Ovary (tissue), 7 donors: ENCODE measurements at regions not wholly inside any gene's neighbourhood (a gene's known extent, or its start where the extent isn't known, plus 50 kb on each side); places are given as distances from the start of the nearest gene placed in this dataset.

ENCODE experiments used
- DNase-seq, 5 donors: peaks; one replicate each; pipeline ENCODE4 v3.0.0-alpha.2; 2019 to 2020
- H3K27ac ChIP-seq, 2 donors: fragments of 200-600 bp; one replicate each; pipeline versions ENCODE4 v1.5.1 to v1.8.0; 2019 to 2022
- H3K27me3 ChIP-seq: fragments of 200-600 bp; one replicate; pipeline ENCODE4 v1.8.0; 2022
- H3K36me3 ChIP-seq: fragments of 200-600 bp; sonication (generic); one replicate; pipeline ENCODE4 v1.5.1; 2019
- H3K4me1 ChIP-seq: one replicate; pipeline ENCODE4 v1.8.1; 2013; ENCODE audit warnings: mild to moderate bottlenecking, moderate library complexity; ENCODE audit not compliant: insufficient read depth
- H3K4me3 ChIP-seq: fragments of 200-600 bp; sonication (generic); one replicate; pipeline ENCODE4 v1.5.1; 2017
- H3K9me3 ChIP-seq, 2 donors: fragments of 200-600 bp in 1 of 2; sonication (generic) in 1 of 2; one replicate each; pipeline versions ENCODE4 v1.5.1 to v1.8.1; 2013 to 2019; ENCODE audit warnings: mild to moderate bottlenecking in 1 of 2, moderate library complexity in 1 of 2
- EP300 ChIP-seq: sonication (generic); formaldehyde crosslinking; IDR thresholded peaks from one replicate; pipeline ENCODE4 v1.6.1; 2017; ENCODE audit warnings: antibody characterized with exemption
- POLR2A ChIP-seq: fragments of 450-650 bp; IDR thresholded peaks from one replicate; pipeline ENCODE4 v1.6.1; 2017; ENCODE audit warnings: antibody characterized with exemption, mild to moderate bottlenecking, moderate library complexity
- WGBS, 3 donors: extraction: QIAGEN DNeasy Blood & Tissue Kit in 1 of 3; methylation state at CpG; one replicate each; pipeline versions ENCODE4 v1.1.5 to v1.1.7; 2013 to 2017; 5-methylcytosine and 5-hydroxymethylcytosine counted together
- intact Hi-C, 4 donors: fragments of 100-400 bp; cut with DNase I; formaldehyde crosslinking; loops; one replicate each; pipeline versions ENCODE4 v1.11.0 to v1.15.1; 2022 to 2023
- TF ChIP-seq, protein P1 (sequence below), 3 donors: fragments of 450-650 bp in 2 of 3; fragments of 200-600 bp in 1 of 3; IDR thresholded peaks; one replicate each; pipeline versions ENCODE4 v1.5.1 to v1.8.0; 2016 to 2022; ENCODE audit warnings: antibody characterized with exemption in 3 of 3, mild to moderate bottlenecking in 1 of 3
- donor health status: DM: no; HTN: no; CAD: no; lungs with moderate emphysema.
- donor health status: DM: no; HTN: no; CAD: no.
- donor health status: Bipolar disorder and iron deficiency.
- donor health status: DM: no; HTN: no; CAD: no.
- donor health status: DM: yes; HTN: yes; CAD: no.

DNA sequence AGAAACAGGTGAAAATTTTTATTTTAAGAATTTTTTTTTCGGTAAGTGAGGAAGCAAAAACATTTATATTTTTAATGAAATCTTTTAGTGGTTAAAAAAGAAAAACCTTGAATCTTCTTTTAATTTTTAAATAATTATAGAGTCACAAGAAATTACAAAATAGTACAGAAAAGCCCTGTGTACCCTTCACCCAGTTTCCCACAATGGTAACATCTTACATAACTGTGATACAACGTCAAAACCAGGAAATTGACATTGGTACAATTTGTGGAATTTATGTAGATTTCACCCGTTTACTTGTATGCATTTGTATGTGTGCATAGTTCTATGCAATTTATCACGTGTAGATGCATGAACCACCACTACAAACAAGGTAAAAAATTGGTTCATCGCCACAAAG, 285.9 kb downstream of the MTX2 start:
- Histone ChIP-seq H3K4me3 (no peak overlapping the region), H3K27me3 (no peaks in the 10 kb centered on the region), H3K27ac (no peak overlapping the region), H3K36me3 (no peaks in the 10 kb centered on the region), H3K9me3 (no peaks in the 10 kb centered on the region), H3K4me1 (peaks cover 5% of the 10 kb centered on the region)
- no peak for TF ChIP-seq EP300
- WGBS, 3 donors, result 80 to 85% (median 83%) methylated on average over 5 of the region's 5 CpGs
- no peak for DNase-seq
- intact Hi-C loops, result loop anchor here in 3 of 4 donors (2.0 to 10.0 kb wide), 4 partner anchors 100 to 428 kb away; partner anchors contain the start of gene HOXD8 (in 1 of the 3)

DNA sequence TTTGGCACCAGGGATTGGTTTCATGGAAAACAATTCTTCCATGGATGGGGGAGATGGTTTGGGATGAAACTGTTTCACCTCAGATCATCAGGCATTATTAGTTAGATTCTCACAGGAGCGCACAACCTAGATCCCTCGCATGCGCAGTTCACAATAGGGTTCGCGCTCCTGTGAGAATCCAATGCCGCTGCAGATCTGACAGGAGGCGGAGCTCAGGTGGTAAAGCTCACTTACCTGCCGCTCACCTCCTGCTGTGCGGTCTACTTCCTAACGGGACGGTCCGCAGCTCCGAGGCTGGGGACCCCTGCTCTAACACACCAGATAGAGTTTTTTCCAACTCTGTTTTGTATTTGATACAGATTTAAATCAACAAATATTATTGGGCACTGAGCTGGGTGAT, 286.5 kb downstream of the MTX2 start:
- H3K27me3 ChIP-seq, result no peaks in the 10 kb centered on the region
- 92 to 94% (median 92%) methylated on average over 13 of the region's 13 CpGs for WGBS, 3 donors
- H3K4me3 ChIP-seq, result no peak overlapping the region
- TF ChIP-seq POLR2A (no peak), EP300 (no peak)
- TF ChIP-seq, protein P1, sequence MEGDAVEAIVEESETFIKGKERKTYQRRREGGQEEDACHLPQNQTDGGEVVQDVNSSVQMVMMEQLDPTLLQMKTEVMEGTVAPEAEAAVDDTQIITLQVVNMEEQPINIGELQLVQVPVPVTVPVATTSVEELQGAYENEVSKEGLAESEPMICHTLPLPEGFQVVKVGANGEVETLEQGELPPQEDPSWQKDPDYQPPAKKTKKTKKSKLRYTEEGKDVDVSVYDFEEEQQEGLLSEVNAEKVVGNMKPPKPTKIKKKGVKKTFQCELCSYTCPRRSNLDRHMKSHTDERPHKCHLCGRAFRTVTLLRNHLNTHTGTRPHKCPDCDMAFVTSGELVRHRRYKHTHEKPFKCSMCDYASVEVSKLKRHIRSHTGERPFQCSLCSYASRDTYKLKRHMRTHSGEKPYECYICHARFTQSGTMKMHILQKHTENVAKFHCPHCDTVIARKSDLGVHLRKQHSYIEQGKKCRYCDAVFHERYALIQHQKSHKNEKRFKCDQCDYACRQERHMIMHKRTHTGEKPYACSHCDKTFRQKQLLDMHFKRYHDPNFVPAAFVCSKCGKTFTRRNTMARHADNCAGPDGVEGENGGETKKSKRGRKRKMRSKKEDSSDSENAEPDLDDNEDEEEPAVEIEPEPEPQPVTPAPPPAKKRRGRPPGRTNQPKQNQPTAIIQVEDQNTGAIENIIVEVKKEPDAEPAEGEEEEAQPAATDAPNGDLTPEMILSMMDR (IDR thresholded peaks at IDR 0.05), result no peak
- no peaks in the 10 kb centered on the region for H3K36me3 ChIP-seq
- no peak overlapping the region for H3K27ac ChIP-seq
- H3K4me1 ChIP-seq, result peaks cover 5% of the 10 kb centered on the region
- intact Hi-C loops, result loop anchor here in 3 of 4 donors (2.0 to 10.0 kb wide), 4 partner anchors 101 to 428 kb away; partner anchors contain the start of gene HOXD8 (in 1 of the 3)
- H3K9me3 ChIP-seq, result no peaks in the 10 kb centered on the region
- no peak for DNase-seq

DNA sequence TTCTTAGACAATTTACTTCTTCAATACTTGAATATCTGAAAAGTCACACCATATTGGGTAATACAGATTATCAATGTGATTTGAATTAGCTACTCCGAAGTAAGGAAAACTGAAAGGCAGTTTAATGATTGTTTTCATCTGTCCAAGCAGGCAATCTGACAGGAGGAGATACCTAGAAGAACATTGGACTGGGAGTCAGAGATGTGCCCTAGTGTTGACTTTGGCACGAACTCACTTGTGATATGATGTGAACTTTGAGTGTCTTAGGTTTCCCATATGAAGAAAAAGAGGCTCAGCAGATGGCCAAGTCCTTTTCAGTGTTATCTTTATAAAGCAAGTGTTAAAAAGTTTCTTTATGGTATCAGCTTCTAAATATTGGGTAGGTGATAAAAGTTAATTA, 287.1 kb downstream of the MTX2 start:
- no peak for DNase-seq
- Histone ChIP-seq H3K9me3 (no peaks in the 10 kb centered on the region), H3K4me1 (peaks cover 5% of the 10 kb centered on the region), H3K27ac (no peak overlapping the region), H3K36me3 (no peaks in the 10 kb centered on the region), H3K4me3 (no peak overlapping the region), H3K27me3 (no peaks in the 10 kb centered on the region)
- 46 to 74% (median 62%) methylated on average over 2 of the region's 2 CpGs for WGBS, 3 donors
- intact Hi-C loops, result loop anchor here in 3 of 4 donors (5.0 to 10.0 kb wide), 3 partner anchors 102 to 429 kb away; partner anchors contain the start of gene HOXD8 (in 1 of the 3)
- TF ChIP-seq, protein P1 (IDR thresholded peaks at IDR 0.05), result no peak
- TF ChIP-seq EP300, result no peak
- TF ChIP-seq POLR2A, result no peak

DNA sequence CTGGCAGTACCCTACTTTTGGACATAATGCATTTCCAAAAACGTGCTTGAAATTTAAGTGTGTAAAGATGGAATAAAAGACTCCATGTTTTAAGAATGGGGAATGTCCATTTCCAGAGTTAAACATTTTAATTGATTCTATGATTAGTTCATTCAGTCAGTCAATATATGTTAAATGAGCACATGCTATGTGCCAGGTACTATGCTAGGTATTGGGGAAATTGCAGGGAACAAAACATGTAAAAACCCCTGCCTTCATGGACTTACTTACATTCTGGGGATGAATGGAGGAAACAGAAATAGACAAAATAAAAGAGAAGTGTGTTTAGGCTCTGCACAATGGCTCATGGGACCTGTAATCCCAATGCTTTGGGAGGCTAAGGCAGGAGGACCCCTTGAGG, 288.6 kb downstream of the MTX2 start:
- intact Hi-C loops, result loop anchor here in 3 of 4 donors (5.0 to 10.0 kb wide), 3 partner anchors 103 to 431 kb away; partner anchors contain the start of gene HOXD8 (in 1 of the 3)
- DNase-seq, result no peak
- no peak overlapping the region for H3K27ac ChIP-seq
- H3K4me3 ChIP-seq, result no peak overlapping the region
- H3K4me1 ChIP-seq, result peaks cover 3% of the 10 kb centered on the region
- H3K36me3 ChIP-seq, result no peaks in the 10 kb centered on the region
- no peaks in the 10 kb centered on the region for H3K27me3 ChIP-seq
- TF ChIP-seq, protein P1 (IDR thresholded peaks at IDR 0.05), result no peak
- no peak for TF ChIP-seq EP300
- TF ChIP-seq POLR2A, result no peak
- 90 to 93% (median 90%) methylated on average over 1 of the region's 1 CpG for WGBS, 3 donors
- H3K9me3 ChIP-seq, result no peaks in the 10 kb centered on the region

DNA sequence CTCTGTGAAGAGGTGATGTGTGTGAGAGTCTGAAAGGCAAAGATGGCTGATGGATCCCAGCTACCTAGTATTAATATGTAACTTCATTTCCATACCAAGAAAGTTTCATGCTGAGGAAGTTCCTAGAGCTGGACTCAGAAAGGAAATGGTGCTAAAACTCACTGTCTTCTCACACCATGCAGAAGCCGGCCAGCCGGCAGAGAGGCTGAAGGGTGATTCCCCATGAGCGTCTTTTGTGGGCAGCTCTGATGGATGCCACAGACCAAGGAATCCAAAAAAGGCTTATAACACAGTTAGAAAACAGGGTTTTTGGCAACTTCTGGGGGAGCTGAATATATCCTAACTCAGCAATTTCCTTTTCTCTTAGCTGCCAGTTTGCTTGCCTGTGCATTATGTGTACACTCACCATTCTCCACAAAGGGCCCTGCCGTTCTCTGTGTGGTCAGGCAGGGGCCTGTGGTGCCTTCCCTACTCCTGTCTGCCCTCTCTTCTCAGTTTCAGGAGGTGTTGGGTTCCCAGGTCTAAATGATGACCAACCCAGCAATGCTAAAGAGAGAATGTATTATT, 289.4 kb downstream of the MTX2 start:
- Histone ChIP-seq H3K9me3 (no peaks in the 10 kb centered on the region), H3K4me3 (no peak overlapping the region), H3K36me3 (no peaks in the 10 kb centered on the region), H3K27ac (no peak overlapping the region), H3K4me1 (no peaks in the 10 kb centered on the region), H3K27me3 (no peaks in the 10 kb centered on the region)
- TF ChIP-seq EP300, result no peak
- TF ChIP-seq, protein P1 (IDR thresholded peaks at IDR 0.05), result no peak
- no peak for TF ChIP-seq POLR2A
- intact Hi-C loops, result loop anchor here in 3 of 4 donors (5.0 to 10.0 kb wide), 3 partner anchors 104 to 431 kb away; partner anchors contain the start of gene HOXD8 (in 1 of the 3)
- WGBS, 3 donors, result 40 to 50% (median 40%) methylated on average over 4 of the region's 4 CpGs
- no peak for DNase-seq
